CD4-positive, alpha-beta T cell treated with Interleukin-15 for 1 hour (primary cell): ENCODE measurements at regions not wholly inside any gene's neighbourhood (a gene's known extent, or its start where the extent isn't known, plus 50 kb on each side); places are given as distances from the start of the nearest gene placed in this dataset.
"Not testable (repeated sequence)": the region's sequence is repeated elsewhere in the genome, so short reads cannot be mapped to it uniquely, and the experiment has no call there.

Experiments used
- DNase-seq: peaks from one replicate; pipeline ENCODE4 v3.0.0-alpha.2; 2020

GRCh38 chr19:28614634-28615545, 598.1 kb downstream of the UQCRFS1 start:
- DNase-seq, result no peak

GRCh38 chr19:28612275-28612769, 600.6 kb downstream of the UQCRFS1 start:
- no peak for DNase-seq

GRCh38 chr19:28611227-28611914, 601.6 kb downstream of the UQCRFS1 start:
- not testable (repeated sequence) for DNase-seq

GRCh38 chr19:28610731-28611130, 602.2 kb downstream of the UQCRFS1 start:
- DNase-seq, result no peak

- no peak for DNase-seq
These were observed 603.0 kb downstream of the UQCRFS1 start for GRCh38 chr19:28609944-28610343.

- DNase-seq, result no peak
These were observed 603.7 kb downstream of the UQCRFS1 start for GRCh38 chr19:28609091-28609755.

GRCh38 chr19:28608292-28608691, 604.7 kb downstream of the UQCRFS1 start:
- DNase-seq, result no peak

GRCh38 chr19:28607066-28607583, 605.8 kb downstream of the UQCRFS1 start:
- DNase-seq, result no peak

GRCh38 chr19:28606269-28607032, 606.5 kb downstream of the UQCRFS1 start:
- DNase-seq, result no peak

GRCh38 chr19:28605501-28606268, 607.3 kb downstream of the UQCRFS1 start:
- no peak for DNase-seq

GRCh38 chr19:28603453-28603852, 609.5 kb downstream of the UQCRFS1 start:
- no peak for DNase-seq

- DNase-seq, result no peak
These were observed 610.2 kb downstream of the UQCRFS1 start for GRCh38 chr19:28602675-28603298.

- DNase-seq, result no peak
These were observed 611.1 kb downstream of the UQCRFS1 start for GRCh38 chr19:28601723-28602440.

- DNase-seq, result no peak
These were observed 614.1 kb downstream of the UQCRFS1 start for GRCh38 chr19:28598861-28599260.

GRCh38 chr19:28596561-28597071, 616.3 kb downstream of the UQCRFS1 start:
- DNase-seq, result no peak

- DNase-seq, result no peak
These were observed 617.0 kb downstream of the UQCRFS1 start for GRCh38 chr19:28595722-28596480.

- no peak for DNase-seq
These were observed 618.2 kb downstream of the UQCRFS1 start for GRCh38 chr19:28594737-28595136.

GRCh38 chr19:28589991-28590411, 623.0 kb downstream of the UQCRFS1 start:
- DNase-seq, result not testable (repeated sequence)

- no peak for DNase-seq
These were observed 626.5 kb downstream of the UQCRFS1 start for GRCh38 chr19:28586474-28586873.
